ENCODE measurements at regions not wholly inside any gene's neighbourhood (a gene's known extent, or its start where the extent isn't known, plus 50 kb on each side); places are given as distances from the start of the nearest gene placed in this dataset.

DNA sequence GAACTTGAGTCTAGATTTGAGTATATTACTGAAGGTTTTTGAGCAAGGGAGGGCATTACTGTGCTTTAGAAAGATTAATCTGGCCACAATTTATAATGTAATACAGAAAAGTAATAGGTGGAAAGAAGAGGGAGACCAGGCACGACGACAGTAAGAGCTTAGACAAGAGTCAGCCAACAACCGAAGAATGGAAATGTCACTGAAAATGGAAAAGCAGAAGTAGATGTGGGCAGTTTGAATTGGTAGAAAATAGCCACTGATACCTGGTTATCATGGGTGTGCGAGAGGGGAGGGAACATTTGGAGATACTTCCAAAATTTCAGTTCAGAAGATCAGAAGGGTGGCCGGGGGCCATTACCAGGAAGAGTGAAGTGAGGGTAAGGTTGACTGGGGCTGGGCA is 339.1 kb downstream of the UTRN start:
- TF ChIP-seq SIN3A (conservative IDR thresholded peaks at IDR 0.05 in 1 of 2, IDR thresholded peaks at IDR 0.05 in 1 of 2; ENCODE audit: low read depth in 1 of 2, low read length in 2 of 2) (no peak), CTCF (IDR thresholded peaks at IDR 0.05; ENCODE audit: control extremely low read depth in 1 of 3, insufficient read depth in 1 of 3, low read depth in 1 of 3, low read length in 3 of 3) (no peak), CHD2 (IDR thresholded peaks at IDR 0.05; ENCODE audit: low read length) (no peak), POLR2A (IDR thresholded peaks at IDR 0.05; ENCODE audit: control extremely low read depth in 1 of 2, low read depth in 2 of 2, low read length in 2 of 2) (no peak), POLR2AphosphoS5 (IDR thresholded peaks at IDR 0.05; ENCODE audit: low read depth, low read length) (no peak), FOSL1 (IDR thresholded peaks at IDR 0.05; ENCODE audit: insufficient read depth, low read depth, low read length) (no peak), BACH1 (IDR thresholded peaks at IDR 0.05; ENCODE audit: low read length) (no peak)
- TF ChIP-seq, protein P1, sequence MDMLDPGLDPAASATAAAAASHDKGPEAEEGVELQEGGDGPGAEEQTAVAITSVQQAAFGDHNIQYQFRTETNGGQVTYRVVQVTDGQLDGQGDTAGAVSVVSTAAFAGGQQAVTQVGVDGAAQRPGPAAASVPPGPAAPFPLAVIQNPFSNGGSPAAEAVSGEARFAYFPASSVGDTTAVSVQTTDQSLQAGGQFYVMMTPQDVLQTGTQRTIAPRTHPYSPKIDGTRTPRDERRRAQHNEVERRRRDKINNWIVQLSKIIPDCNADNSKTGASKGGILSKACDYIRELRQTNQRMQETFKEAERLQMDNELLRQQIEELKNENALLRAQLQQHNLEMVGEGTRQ (IDR thresholded peaks at IDR 0.05; ENCODE audit: low read length): no peak

All from H1 (cell line).